ENCODE measurements at regions not wholly inside any gene's neighbourhood (a gene's known extent, or its start where the extent isn't known, plus 50 kb on each side); places are given as distances from the start of the nearest gene placed in this dataset.

DNA sequence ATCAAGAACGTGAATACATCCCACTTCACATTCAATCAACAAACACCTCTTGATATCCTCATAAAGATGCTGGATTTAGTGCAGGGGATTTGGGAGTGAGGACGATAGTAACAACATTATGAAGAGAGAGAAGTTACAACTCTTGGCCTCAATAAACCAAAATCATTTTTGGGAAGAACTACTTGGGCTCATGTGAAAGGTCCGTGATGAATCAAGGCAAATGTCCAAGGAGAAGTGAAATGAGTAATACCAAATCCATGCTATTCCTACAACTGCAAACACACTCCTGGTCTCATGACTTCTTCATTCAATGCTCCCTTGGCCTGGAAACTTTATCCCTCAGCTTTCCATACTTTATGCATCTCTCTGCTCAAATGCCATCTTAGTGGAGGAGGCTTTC, 162.0 kb upstream of the LMNTD1 start:
- TF ChIP-seq, protein P1, sequence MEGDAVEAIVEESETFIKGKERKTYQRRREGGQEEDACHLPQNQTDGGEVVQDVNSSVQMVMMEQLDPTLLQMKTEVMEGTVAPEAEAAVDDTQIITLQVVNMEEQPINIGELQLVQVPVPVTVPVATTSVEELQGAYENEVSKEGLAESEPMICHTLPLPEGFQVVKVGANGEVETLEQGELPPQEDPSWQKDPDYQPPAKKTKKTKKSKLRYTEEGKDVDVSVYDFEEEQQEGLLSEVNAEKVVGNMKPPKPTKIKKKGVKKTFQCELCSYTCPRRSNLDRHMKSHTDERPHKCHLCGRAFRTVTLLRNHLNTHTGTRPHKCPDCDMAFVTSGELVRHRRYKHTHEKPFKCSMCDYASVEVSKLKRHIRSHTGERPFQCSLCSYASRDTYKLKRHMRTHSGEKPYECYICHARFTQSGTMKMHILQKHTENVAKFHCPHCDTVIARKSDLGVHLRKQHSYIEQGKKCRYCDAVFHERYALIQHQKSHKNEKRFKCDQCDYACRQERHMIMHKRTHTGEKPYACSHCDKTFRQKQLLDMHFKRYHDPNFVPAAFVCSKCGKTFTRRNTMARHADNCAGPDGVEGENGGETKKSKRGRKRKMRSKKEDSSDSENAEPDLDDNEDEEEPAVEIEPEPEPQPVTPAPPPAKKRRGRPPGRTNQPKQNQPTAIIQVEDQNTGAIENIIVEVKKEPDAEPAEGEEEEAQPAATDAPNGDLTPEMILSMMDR (conservative IDR thresholded peaks at IDR 0.05; ENCODE audit: low read depth, low read length), result no peak
- TF ChIP-seq EZH2phosphoT487 (IDR thresholded peaks at IDR 0.05; ENCODE audit: borderline replicate concordance, low read length), result no peak
